ENCODE measurements at regions not wholly inside any gene's neighbourhood (a gene's known extent, or its start where the extent isn't known, plus 50 kb on each side); places are given as distances from the start of the nearest gene placed in this dataset.

GRCh38 chr13:64938660-64939059 is 2291.5 kb downstream of the PCDH9 start:
- Histone ChIP-seq H3K4me1 (ENCODE audit: insufficient read depth, low read length) (no peaks in the 10 kb centered on the region), H3K4me2 (ENCODE audit: low read depth, low read length) (no peak overlapping the region), H2AFZ (ENCODE audit: low read length) (no peak overlapping the region), H3K4me3 (replicated peaks in 1 of 3; ENCODE audit: insufficient read depth in 1 of 3, low read depth in 2 of 3, low read length in 3 of 3) (no peak overlapping the region), H3K9ac (ENCODE audit: insufficient read depth, low read depth, low read length) (no peak overlapping the region), H3K9me3 (ENCODE audit: low read length) (no peaks in the 10 kb centered on the region), H4K20me1 (ENCODE audit: insufficient read depth, low read length) (no peaks in the 10 kb centered on the region), H3K36me3 (replicated peaks in 1 of 2; ENCODE audit: control insufficient read depth in 1 of 2, insufficient read depth in 2 of 2, low read length in 2 of 2) (no peaks in the 10 kb centered on the region), H3K27ac (ENCODE audit: extremely low read length, insufficient read depth, low read length) (no peak overlapping the region), H3K27me3 (ENCODE audit: control insufficient read depth in 1 of 2, insufficient read depth in 2 of 2, low read length in 2 of 2) (no peaks in the 10 kb centered on the region; a peak in 1 of 5 replicates), H3K79me2 (ENCODE audit: insufficient read depth, low read length) (no peaks in the 10 kb centered on the region)
- BruUV-seq (replicated peaks) = no TSS peak
- in situ Hi-C loops (cut with HindIII; ENCODE audit: extremely low pct_ligation_motif_present, low pct_unique_long_range_greater_than_20kb) = no loop called here
- no peak for ATAC-seq
- DNase-seq (ENCODE audit: low spot score) = no peak
- no peak for TF ChIP-seq ZBTB7A (CRISPR knock-in tag; IDR thresholded peaks at IDR 0.05)
- TF ChIP-seq, protein P1, sequence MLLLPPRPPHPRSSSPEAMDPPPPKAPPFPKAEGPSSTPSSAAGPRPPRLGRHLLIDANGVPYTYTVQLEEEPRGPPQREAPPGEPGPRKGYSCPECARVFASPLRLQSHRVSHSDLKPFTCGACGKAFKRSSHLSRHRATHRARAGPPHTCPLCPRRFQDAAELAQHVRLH (CRISPR knock-in tag; IDR thresholded peaks at IDR 0.05; ENCODE audit: borderline replicate concordance, low read depth) = no peak
- TF ChIP-seq DNMT3B (CRISPR knock-in tag; conservative IDR thresholded peaks at IDR 0.05) = no peak
- no peak for TF ChIP-seq MTERF4 (CRISPR knock-in tag; IDR thresholded peaks at IDR 0.05)
- TF ChIP-seq SP140L (CRISPR knock-in tag; IDR thresholded peaks at IDR 0.05; ENCODE audit: borderline replicate concordance) = no peak
- FAIRE-seq = no peak
- ChIA-PET POLR2A (no interaction called here), CTCF (ENCODE audit: low intra/inter-chr PET ratio, low total read pairs) (no interaction called here)
- intact Hi-C loops (cut with micrococcal nuclease; ENCODE audit: unreplicated experiment) = no loop called here
- 11% methylated on average over 5 of the region's 5 CpGs for WGBS (ENCODE audit: low lambda C conversion rate)

DNA sequence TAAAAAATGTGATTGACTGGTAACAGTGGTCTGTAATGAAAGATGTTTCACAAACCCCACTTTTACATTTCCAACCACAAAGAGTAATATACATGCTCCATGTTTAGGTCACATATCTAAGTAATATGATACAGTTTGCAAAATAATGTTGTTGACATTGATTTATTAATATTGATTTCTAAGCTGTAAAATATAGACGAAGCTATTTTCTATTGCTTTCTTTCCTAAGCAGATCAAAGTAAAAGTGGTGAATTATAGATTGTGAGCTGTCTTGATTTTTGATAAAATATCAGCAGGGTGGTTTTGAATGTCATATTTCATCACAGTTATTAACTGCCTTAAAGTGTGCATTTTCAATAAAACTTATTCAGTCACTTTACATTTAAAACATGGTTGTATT is 2292.8 kb downstream of the PCDH9 start:
- POLR2A ChIA-PET = no interaction called here
- BruUV-seq (replicated peaks) = no TSS peak
- no peak for FAIRE-seq
- no peak overlapping the region for H2AFZ ChIP-seq (ENCODE audit: low read length)
- in situ Hi-C loops (cut with HindIII; ENCODE audit: extremely low pct_ligation_motif_present, low pct_unique_long_range_greater_than_20kb) (no loop called here), intact Hi-C loops (cut with micrococcal nuclease; ENCODE audit: unreplicated experiment) (no loop called here)
- WGBS (ENCODE audit: low lambda C conversion rate) = 6% methylated on average over 1 of the region's 1 CpG
- H3K9me3 ChIP-seq (ENCODE audit: low read length) = no peaks in the 10 kb centered on the region
- H4K20me1 ChIP-seq (ENCODE audit: insufficient read depth, low read length) = no peaks in the 10 kb centered on the region
- H3K36me3 ChIP-seq (replicated peaks in 1 of 2; ENCODE audit: control insufficient read depth in 1 of 2, insufficient read depth in 2 of 2, low read length in 2 of 2) = no peaks in the 10 kb centered on the region
- no peak for DNase-seq (ENCODE audit: low spot score)
- H3K4me3 ChIP-seq (replicated peaks in 1 of 3; ENCODE audit: insufficient read depth in 1 of 3, low read depth in 2 of 3, low read length in 3 of 3) = no peak overlapping the region
- ATAC-seq = no peak
- H3K79me2 ChIP-seq (ENCODE audit: insufficient read depth, low read length) = no peaks in the 10 kb centered on the region
- H3K4me2 ChIP-seq (ENCODE audit: low read depth, low read length) = no peak overlapping the region
- CTCF ChIA-PET (ENCODE audit: low intra/inter-chr PET ratio, low total read pairs) = no interaction called here
- no peaks in the 10 kb centered on the region for H3K4me1 ChIP-seq (ENCODE audit: insufficient read depth, low read length)
- H3K9ac ChIP-seq (ENCODE audit: insufficient read depth, low read depth, low read length) = no peak overlapping the region
- H3K27me3 ChIP-seq (ENCODE audit: control insufficient read depth in 1 of 2, insufficient read depth in 2 of 2, low read length in 2 of 2) = no peaks in the 10 kb centered on the region
- no peak overlapping the region for H3K27ac ChIP-seq (ENCODE audit: extremely low read length, insufficient read depth, low read length)
- TF ChIP-seq HOXA7 (CRISPR knock-in tag; IDR thresholded peaks at IDR 0.05) (no peak), RFXAP (CRISPR knock-in tag; IDR thresholded peaks at IDR 0.05; ENCODE audit: borderline replicate concordance) (no peak), SSRP1 (CRISPR knock-in tag; IDR thresholded peaks at IDR 0.05) (no peak), IKZF4 (CRISPR knock-in tag; IDR thresholded peaks at IDR 0.05; ENCODE audit: borderline replicate concordance, low read depth, not compliant biosample characterization) (no peak), RBFOX2 (IDR thresholded peaks at IDR 0.05; ENCODE audit: low read depth, low read length) (no peak), TCF7L2 (IDR thresholded peaks at IDR 0.05; ENCODE audit: low read depth, low read length) (no peak), EHMT2 (IDR thresholded peaks at IDR 0.05; ENCODE audit: borderline replicate concordance, low read depth, low read length) (no peak), ZNF607 (CRISPR knock-in tag; IDR thresholded peaks at IDR 0.05; ENCODE audit: borderline replicate concordance) (no peak), TBX2 (CRISPR knock-in tag; IDR thresholded peaks at IDR 0.05; ENCODE audit: borderline replicate concordance) (no peak)
- TF ChIP-seq, protein P2, sequence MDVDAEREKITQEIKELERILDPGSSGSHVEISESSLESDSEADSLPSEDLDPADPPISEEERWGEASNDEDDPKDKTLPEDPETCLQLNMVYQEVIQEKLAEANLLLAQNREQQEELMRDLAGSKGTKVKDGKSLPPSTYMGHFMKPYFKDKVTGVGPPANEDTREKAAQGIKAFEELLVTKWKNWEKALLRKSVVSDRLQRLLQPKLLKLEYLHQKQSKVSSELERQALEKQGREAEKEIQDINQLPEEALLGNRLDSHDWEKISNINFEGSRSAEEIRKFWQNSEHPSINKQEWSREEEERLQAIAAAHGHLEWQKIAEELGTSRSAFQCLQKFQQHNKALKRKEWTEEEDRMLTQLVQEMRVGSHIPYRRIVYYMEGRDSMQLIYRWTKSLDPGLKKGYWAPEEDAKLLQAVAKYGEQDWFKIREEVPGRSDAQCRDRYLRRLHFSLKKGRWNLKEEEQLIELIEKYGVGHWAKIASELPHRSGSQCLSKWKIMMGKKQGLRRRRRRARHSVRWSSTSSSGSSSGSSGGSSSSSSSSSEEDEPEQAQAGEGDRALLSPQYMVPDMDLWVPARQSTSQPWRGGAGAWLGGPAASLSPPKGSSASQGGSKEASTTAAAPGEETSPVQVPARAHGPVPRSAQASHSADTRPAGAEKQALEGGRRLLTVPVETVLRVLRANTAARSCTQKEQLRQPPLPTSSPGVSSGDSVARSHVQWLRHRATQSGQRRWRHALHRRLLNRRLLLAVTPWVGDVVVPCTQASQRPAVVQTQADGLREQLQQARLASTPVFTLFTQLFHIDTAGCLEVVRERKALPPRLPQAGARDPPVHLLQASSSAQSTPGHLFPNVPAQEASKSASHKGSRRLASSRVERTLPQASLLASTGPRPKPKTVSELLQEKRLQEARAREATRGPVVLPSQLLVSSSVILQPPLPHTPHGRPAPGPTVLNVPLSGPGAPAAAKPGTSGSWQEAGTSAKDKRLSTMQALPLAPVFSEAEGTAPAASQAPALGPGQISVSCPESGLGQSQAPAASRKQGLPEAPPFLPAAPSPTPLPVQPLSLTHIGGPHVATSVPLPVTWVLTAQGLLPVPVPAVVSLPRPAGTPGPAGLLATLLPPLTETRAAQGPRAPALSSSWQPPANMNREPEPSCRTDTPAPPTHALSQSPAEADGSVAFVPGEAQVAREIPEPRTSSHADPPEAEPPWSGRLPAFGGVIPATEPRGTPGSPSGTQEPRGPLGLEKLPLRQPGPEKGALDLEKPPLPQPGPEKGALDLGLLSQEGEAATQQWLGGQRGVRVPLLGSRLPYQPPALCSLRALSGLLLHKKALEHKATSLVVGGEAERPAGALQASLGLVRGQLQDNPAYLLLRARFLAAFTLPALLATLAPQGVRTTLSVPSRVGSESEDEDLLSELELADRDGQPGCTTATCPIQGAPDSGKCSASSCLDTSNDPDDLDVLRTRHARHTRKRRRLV (CRISPR knock-in tag; IDR thresholded peaks at IDR 0.05) = no peak
